Jurkat, Clone E6-1 (cell line): ENCODE measurements at regions not wholly inside any gene's neighbourhood (a gene's known extent, or its start where the extent isn't known, plus 50 kb on each side); places are given as distances from the start of the nearest gene placed in this dataset.
"Not testable (repeated sequence)": the region's sequence is repeated elsewhere in the genome, so short reads cannot be mapped to it uniquely, and the experiment has no call there.

ENCODE experiments used
- DNase-seq: peaks from one replicate; pipeline ENCODE4 v3.0.0-alpha.2; 2011; ENCODE audit warnings: low read depth, low spot score
- H3K4me3 ChIP-seq: 2 replicates; pipeline ENCODE4 v1.5.1; 2011; ENCODE audit warnings: mild to moderate bottlenecking, low read length, control low read depth, moderate library complexity

- H3K4me3 ChIP-seq = no peak overlapping the region
- no peak for DNase-seq
Measured at GRCh38 chr5:41995193-41995592, 70.1 kb downstream of the FBXO4 start.

GRCh38 chr5:42001673-42002072 is 76.6 kb downstream of the FBXO4 start:
- no peak overlapping the region for H3K4me3 ChIP-seq
- DNase-seq = no peak

- not testable (repeated sequence) for H3K4me3 ChIP-seq
Measured at GRCh38 chr5:42003852-42004251, 78.8 kb downstream of the FBXO4 start.

GRCh38 chr5:42005561-42006153 is 80.6 kb downstream of the FBXO4 start:
- DNase-seq = peak; percentile 14
- H3K4me3 ChIP-seq = no peak overlapping the region

More at GRCh38 chr5:42003852-42004251, 78.8 kb downstream of the FBXO4 start:
- DNase-seq = not testable (repeated sequence)

GRCh38 chr5:42013561-42013960 is 88.5 kb downstream of the FBXO4 start:
- no peak overlapping the region for H3K4me3 ChIP-seq
- no peak for DNase-seq

GRCh38 chr5:42015254-42015653 is 90.2 kb downstream of the FBXO4 start:
- no peak for DNase-seq
- no peak overlapping the region for H3K4me3 ChIP-seq

- H3K4me3 ChIP-seq = no peak overlapping the region
- DNase-seq = no peak
Measured at GRCh38 chr5:42015681-42016080, 90.6 kb downstream of the FBXO4 start.

- no peak for DNase-seq
- H3K4me3 ChIP-seq = no peak overlapping the region
Measured at GRCh38 chr5:42020788-42021530, 95.9 kb downstream of the FBXO4 start.

- H3K4me3 ChIP-seq = no peak overlapping the region
- no peak for DNase-seq
Measured at GRCh38 chr5:42021923-42022322, 96.8 kb downstream of the FBXO4 start.

- H3K4me3 ChIP-seq = no peak overlapping the region
- no peak for DNase-seq
Measured at GRCh38 chr5:42022383-42022972, 97.4 kb downstream of the FBXO4 start.

GRCh38 chr5:42026446-42026845 is 101.4 kb downstream of the FBXO4 start:
- H3K4me3 ChIP-seq = no peak overlapping the region
- no peak for DNase-seq

GRCh38 chr5:42032137-42032536 is 107.1 kb downstream of the FBXO4 start:
- DNase-seq = no peak
- H3K4me3 ChIP-seq = no peak overlapping the region

- no peak for DNase-seq
- H3K4me3 ChIP-seq = no peak overlapping the region
Measured at GRCh38 chr5:42035526-42035925, 110.4 kb downstream of the FBXO4 start.

GRCh38 chr5:42036379-42036778 is 111.3 kb downstream of the FBXO4 start:
- DNase-seq = no peak
- no peak overlapping the region for H3K4me3 ChIP-seq

GRCh38 chr5:42037379-42037932 is 112.4 kb downstream of the FBXO4 start:
- DNase-seq = no peak
- H3K4me3 ChIP-seq = no peak overlapping the region

- no peak overlapping the region for H3K4me3 ChIP-seq
Measured at GRCh38 chr5:42043400-42043799, 118.3 kb downstream of the FBXO4 start.

GRCh38 chr5:42057254-42057690 is 132.2 kb downstream of the FBXO4 start:
- H3K4me3 ChIP-seq = no peak overlapping the region
- DNase-seq = peak; percentile 39

More at GRCh38 chr5:42043400-42043799, 118.3 kb downstream of the FBXO4 start:
- DNase-seq = no peak

- H3K4me3 ChIP-seq = no peak overlapping the region
- no peak for DNase-seq
Measured at GRCh38 chr5:42059291-42059690, 134.2 kb downstream of the FBXO4 start.

- no peak overlapping the region for H3K4me3 ChIP-seq
- no peak for DNase-seq
Measured at GRCh38 chr5:42059778-42060464, 134.8 kb downstream of the FBXO4 start.

GRCh38 chr5:42061121-42061520 is 136.0 kb downstream of the FBXO4 start:
- H3K4me3 ChIP-seq = no peak overlapping the region
- no peak for DNase-seq
